ENCODE measurements at regions not wholly inside any gene's neighbourhood (a gene's known extent, or its start where the extent isn't known, plus 50 kb on each side); places are given as distances from the start of the nearest gene placed in this dataset.

DNA sequence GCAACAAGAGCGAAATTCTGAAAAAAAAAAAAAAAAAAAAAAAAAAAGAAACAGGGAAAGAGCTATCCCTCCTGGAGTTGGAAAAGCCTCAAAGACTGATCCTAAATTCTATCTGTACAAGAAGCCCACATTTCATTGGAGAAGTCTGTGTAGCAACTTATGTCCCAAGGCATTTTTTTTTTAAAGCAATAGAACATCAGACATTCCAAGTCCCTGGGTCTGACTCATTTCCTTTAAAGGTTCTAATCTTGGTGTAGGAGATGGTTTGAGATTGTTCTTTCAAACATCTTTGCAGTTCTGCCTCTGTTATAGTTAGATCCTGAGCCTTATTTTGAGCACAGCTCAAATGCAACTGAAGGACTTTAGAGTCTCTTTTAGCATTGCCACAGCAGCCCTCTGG is 706.5 kb upstream of the MIR17HG start:
- TF ChIP-seq, protein P1, sequence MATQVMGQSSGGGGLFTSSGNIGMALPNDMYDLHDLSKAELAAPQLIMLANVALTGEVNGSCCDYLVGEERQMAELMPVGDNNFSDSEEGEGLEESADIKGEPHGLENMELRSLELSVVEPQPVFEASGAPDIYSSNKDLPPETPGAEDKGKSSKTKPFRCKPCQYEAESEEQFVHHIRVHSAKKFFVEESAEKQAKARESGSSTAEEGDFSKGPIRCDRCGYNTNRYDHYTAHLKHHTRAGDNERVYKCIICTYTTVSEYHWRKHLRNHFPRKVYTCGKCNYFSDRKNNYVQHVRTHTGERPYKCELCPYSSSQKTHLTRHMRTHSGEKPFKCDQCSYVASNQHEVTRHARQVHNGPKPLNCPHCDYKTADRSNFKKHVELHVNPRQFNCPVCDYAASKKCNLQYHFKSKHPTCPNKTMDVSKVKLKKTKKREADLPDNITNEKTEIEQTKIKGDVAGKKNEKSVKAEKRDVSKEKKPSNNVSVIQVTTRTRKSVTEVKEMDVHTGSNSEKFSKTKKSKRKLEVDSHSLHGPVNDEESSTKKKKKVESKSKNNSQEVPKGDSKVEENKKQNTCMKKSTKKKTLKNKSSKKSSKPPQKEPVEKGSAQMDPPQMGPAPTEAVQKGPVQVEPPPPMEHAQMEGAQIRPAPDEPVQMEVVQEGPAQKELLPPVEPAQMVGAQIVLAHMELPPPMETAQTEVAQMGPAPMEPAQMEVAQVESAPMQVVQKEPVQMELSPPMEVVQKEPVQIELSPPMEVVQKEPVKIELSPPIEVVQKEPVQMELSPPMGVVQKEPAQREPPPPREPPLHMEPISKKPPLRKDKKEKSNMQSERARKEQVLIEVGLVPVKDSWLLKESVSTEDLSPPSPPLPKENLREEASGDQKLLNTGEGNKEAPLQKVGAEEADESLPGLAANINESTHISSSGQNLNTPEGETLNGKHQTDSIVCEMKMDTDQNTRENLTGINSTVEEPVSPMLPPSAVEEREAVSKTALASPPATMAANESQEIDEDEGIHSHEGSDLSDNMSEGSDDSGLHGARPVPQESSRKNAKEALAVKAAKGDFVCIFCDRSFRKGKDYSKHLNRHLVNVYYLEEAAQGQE (IDR thresholded peaks at IDR 0.05; ENCODE audit: unreplicated experiment): no peak
- TF ChIP-seq, protein P2, sequence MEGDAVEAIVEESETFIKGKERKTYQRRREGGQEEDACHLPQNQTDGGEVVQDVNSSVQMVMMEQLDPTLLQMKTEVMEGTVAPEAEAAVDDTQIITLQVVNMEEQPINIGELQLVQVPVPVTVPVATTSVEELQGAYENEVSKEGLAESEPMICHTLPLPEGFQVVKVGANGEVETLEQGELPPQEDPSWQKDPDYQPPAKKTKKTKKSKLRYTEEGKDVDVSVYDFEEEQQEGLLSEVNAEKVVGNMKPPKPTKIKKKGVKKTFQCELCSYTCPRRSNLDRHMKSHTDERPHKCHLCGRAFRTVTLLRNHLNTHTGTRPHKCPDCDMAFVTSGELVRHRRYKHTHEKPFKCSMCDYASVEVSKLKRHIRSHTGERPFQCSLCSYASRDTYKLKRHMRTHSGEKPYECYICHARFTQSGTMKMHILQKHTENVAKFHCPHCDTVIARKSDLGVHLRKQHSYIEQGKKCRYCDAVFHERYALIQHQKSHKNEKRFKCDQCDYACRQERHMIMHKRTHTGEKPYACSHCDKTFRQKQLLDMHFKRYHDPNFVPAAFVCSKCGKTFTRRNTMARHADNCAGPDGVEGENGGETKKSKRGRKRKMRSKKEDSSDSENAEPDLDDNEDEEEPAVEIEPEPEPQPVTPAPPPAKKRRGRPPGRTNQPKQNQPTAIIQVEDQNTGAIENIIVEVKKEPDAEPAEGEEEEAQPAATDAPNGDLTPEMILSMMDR (conservative IDR thresholded peaks at IDR 0.05; ENCODE audit: low read depth in 2 of 2): no peak
- TF ChIP-seq POLR2AphosphoS5 (IDR thresholded peaks at IDR 0.05; ENCODE audit: low read depth) (no peak), EZH2phosphoT487 (IDR thresholded peaks at IDR 0.05; ENCODE audit: unreplicated experiment) (no peak), JUNB (IDR thresholded peaks at IDR 0.05; ENCODE audit: unreplicated experiment) (no peak), ETS1 (IDR thresholded peaks at IDR 0.05) (no peak)

Measured in GM23338 (cell line).